K562 (cell line): ENCODE measurements at regions not wholly inside any gene's neighbourhood (a gene's known extent, or its start where the extent isn't known, plus 50 kb on each side); places are given as distances from the start of the nearest gene placed in this dataset.

ENCODE experiments used
- ATAC-seq: fragments of 200-7000 bp; cut with Tn5 transposase; 3 replicates; pipeline ENCODE4 v1.9.1; 2020; ENCODE audit warnings: moderate library complexity
- BruUV-seq: library from RNA; stranded (reverse); fragments of 400-500 nt; replicated peaks from 2 replicates; lab custom pipeline; 2021; lab: Mats Ljungman, UMichigan
- CTCF ChIA-PET: fragments of 300-600 bp; formaldehyde crosslinking; extraction: SDS; loops from one replicate; lab custom pipeline; 2021; ENCODE audit warnings: low intra/inter-chr PET ratio; lab: Yijun Ruan, JAX
- POLR2A ChIA-PET: fragments of 300-600, 350-650 bp; sonication (Branson Sonifier 250); formaldehyde crosslinking; extraction: SDS; loops from one replicate; lab custom pipeline; 2021; ENCODE audit warnings: antibody characterized with exemption, inconsistent platforms; lab: Yijun Ruan, JAX
- DNase-seq, 4 experiments: peaks; one replicate each; pipeline versions ENCODE4 v3.0.0 to v3.0.0-alpha.2; 2011 to 2018; ENCODE audit warnings: low spot score in 3 of 4, mixed read lengths in 3 of 4; ENCODE audit errors: extremely low read depth in 1 of 4
- FAIRE-seq: peaks from 2 replicates; lab custom pipeline; 2011; peaks lifted over from hg19 to GRCh38; lab: Jason Lieb, UNC
- H2AFZ ChIP-seq: 2 replicates; pipeline ENCODE4 v1.6.0; 2011; ENCODE audit warnings: low read depth, low read length, control low read depth, inconsistent platforms
- H3K27ac ChIP-seq: fragments of 200-600 bp; 3 replicates; pipeline ENCODE4 v1.8.0; 2011; ENCODE audit warnings: low read depth, mild to moderate bottlenecking, control low read depth, inconsistent platforms, low read length, moderate library complexity, mixed read lengths; ENCODE audit errors: extremely low read depth
- H3K27me3 ChIP-seq, 2 experiments: fragments of 300-600 bp in 1 of 2; 2 replicates in 1 of 2; 3 replicates in 1 of 2; pipeline versions ENCODE4 v1.6.0 to v1.8.0; 2011; ENCODE audit warnings: inconsistent platforms in 2 of 2, low read length in 2 of 2, mild to moderate bottlenecking in 1 of 2, mixed read lengths in 1 of 2, moderate library complexity in 1 of 2; ENCODE audit not compliant: control insufficient read depth in 2 of 2, insufficient read depth in 2 of 2
- H3K36me3 ChIP-seq: fragments of 300-600 bp; 3 replicates; pipeline ENCODE4 v1.8.0; 2011; ENCODE audit warnings: mild to moderate bottlenecking, low read length, inconsistent platforms; ENCODE audit not compliant: control insufficient read depth, insufficient read depth
- H3K4me1 ChIP-seq, 2 experiments: fragments of 200-600 bp in 1 of 2; replicated peaks in 1 of 2; 2 replicates in 1 of 2; 3 replicates in 1 of 2; pipeline versions ENCODE4 v1.5.1 to v1.8.0; 2011; ENCODE audit warnings: inconsistent platforms in 2 of 2, low read length in 2 of 2, mild to moderate bottlenecking in 1 of 2, mixed read lengths in 1 of 2, moderate library complexity in 1 of 2; ENCODE audit not compliant: control insufficient read depth in 2 of 2, insufficient read depth in 2 of 2
- H3K4me2 ChIP-seq: 2 replicates; pipeline ENCODE4 v1.6.1; 2011; ENCODE audit warnings: low read length, control low read depth, inconsistent platforms, mixed read lengths; ENCODE audit not compliant: insufficient read depth
- H3K4me3 ChIP-seq: fragments of 200-600 bp; sonication (generic), shearing (Covaris generic); 2 replicates; pipeline ENCODE4 v1.5.1; 2016; ENCODE audit warnings: control low read depth, inconsistent platforms
- H3K79me2 ChIP-seq: fragments of 200-600 bp; 3 replicates; pipeline ENCODE4 v1.8.0; 2011; ENCODE audit warnings: low read length, inconsistent platforms; ENCODE audit not compliant: control insufficient read depth, insufficient read depth
- H3K9ac ChIP-seq, 2 experiments: 2 replicates each; pipeline versions ENCODE4 v1.6.0 to v1.6.1; 2011; ENCODE audit warnings: low read depth in 2 of 2, low read length in 2 of 2, control low read depth in 1 of 2, inconsistent platforms in 1 of 2, mild to moderate bottlenecking in 1 of 2, mixed read lengths in 1 of 2; ENCODE audit not compliant: insufficient read depth in 1 of 2
- H3K9me1 ChIP-seq: one replicate; pipeline ENCODE4 v1.6.0; 2011; ENCODE audit warnings: inconsistent platforms, mild to moderate bottlenecking, low read length, moderate library complexity; ENCODE audit not compliant: control insufficient read depth, insufficient read depth
- H3K9me3 ChIP-seq: replicated peaks from 2 replicates; pipeline ENCODE4 v1.5.1; 2011; ENCODE audit warnings: low read depth, low read length, inconsistent platforms; ENCODE audit not compliant: control insufficient read depth, insufficient read depth
- H4K20me1 ChIP-seq: replicated peaks from 2 replicates; pipeline ENCODE4 v1.6.1; 2011; ENCODE audit warnings: low read length, inconsistent platforms, mixed read lengths; ENCODE audit not compliant: control insufficient read depth, insufficient read depth
- BDP1 ChIP-seq: IDR thresholded peaks from 3 replicates; pipeline ENCODE4 v1.6.1; 2011; ENCODE audit not compliant: insufficient read length, insufficient read depth
- CEBPG ChIP-seq, 3 experiments: fragments of 200-800 bp in 1 of 3; sonication (Bioruptor generic) in 1 of 3; sonication (generic) in 1 of 3; formaldehyde crosslinking in 1 of 3; IDR thresholded peaks in 2 of 3; conservative IDR thresholded peaks in 1 of 3; 2 replicates each; pipeline versions ENCODE4 v1.6.1 to v1.8.0; 2016 to 2022; ENCODE audit warnings: missing compliant biosample characterization in 2 of 3, missing genetic modification characterization in 2 of 3, mild to moderate bottlenecking in 1 of 3, missing genetic modification reagents in 1 of 3
- ELK1 ChIP-seq: sonication (generic); formaldehyde crosslinking; IDR thresholded peaks from 2 replicates; pipeline ENCODE4 v1.8.1; 2022; ENCODE audit warnings: missing genetic modification reagents
- KDM5B ChIP-seq: fragments of 200-600 bp; sonication (generic); IDR thresholded peaks from 2 replicates; pipeline ENCODE4 v1.6.1; 2012; ENCODE audit warnings: low read depth, mild to moderate bottlenecking, moderate library complexity, low read length, control low read depth, inconsistent platforms; ENCODE audit not compliant: insufficient replicate concordance
- NR1H2 ChIP-seq: sonication (generic); formaldehyde crosslinking; IDR thresholded peaks from 2 replicates; pipeline ENCODE4 v1.4.0; 2020; ENCODE audit warnings: mild to moderate bottlenecking, missing genetic modification reagents
- RNF219 ChIP-seq: fragments of 250-450 bp; sonication (Bioruptor Pico); IDR thresholded peaks from 2 replicates; pipeline ENCODE4 v1.5.0; 2022; ENCODE audit warnings: mild to moderate bottlenecking
- RUNX1 ChIP-seq: sonication (generic); IDR thresholded peaks from 2 replicates; pipeline ENCODE4 v1.6.1; 2016; ENCODE audit warnings: antibody characterized with exemption, low read depth
- TAF9B ChIP-seq: fragments of 450-650 bp; IDR thresholded peaks from 2 replicates; pipeline ENCODE4 v1.6.1; 2018; ENCODE audit warnings: mild to moderate bottlenecking; ENCODE audit not compliant: partially characterized antibody
- ZNF224 ChIP-seq: sonication (generic); formaldehyde crosslinking; IDR thresholded peaks from 2 replicates; pipeline ENCODE4 v1.8.0; 2022; ENCODE audit warnings: mild to moderate bottlenecking, missing genetic modification reagents
- ZNF512 ChIP-seq: IDR thresholded peaks from 2 replicates; pipeline ENCODE4 v1.6.1; 2016; ENCODE audit warnings: missing genetic modification characterization, missing compliant biosample characterization
- ZNF778 ChIP-seq: fragments of 450-650 bp; formaldehyde crosslinking; IDR thresholded peaks from 2 replicates; pipeline ENCODE4 v1.4.0; 2020; ENCODE audit warnings: mild to moderate bottlenecking, moderate library complexity
- ZSCAN29 ChIP-seq: fragments of 450-650 bp; IDR thresholded peaks from 2 replicates; pipeline ENCODE4 v1.6.1; 2017
- WGBS: fragments of 100-300 bp; shearing (Covaris generic); methylation state at CpG from one replicate; pipeline ENCODE4 v1.1.6; 2016; ENCODE audit warnings: low coverage, mixed read lengths; ENCODE audit not compliant: insufficient coverage; ENCODE audit errors: missing lambda C conversion rate; 5-methylcytosine and 5-hydroxymethylcytosine counted together
- in situ Hi-C: fragments of 300-500 bp; cut with MboI; formaldehyde crosslinking; loops from 4 replicates; pipeline ENCODE4 v1.15.0; 2018; ENCODE audit warnings: inconsistent platforms, mixed read lengths
- intact Hi-C: fragments of 100-400 bp; cut with micrococcal nuclease; formaldehyde crosslinking; loops from 2 replicates; pipeline ENCODE4 v1.14.2; 2022

GRCh38 chr2:120787111-120787821, 51.6 kb downstream of the GLI2 start:
- TF ChIP-seq ZNF778 = no peak
- TF ChIP-seq ELK1 (CRISPR knock-in tag) = no peak
- no peak for TF ChIP-seq TAF9B
- no peak for TF ChIP-seq ZNF512
- no peak for TF ChIP-seq ZNF224
- TF ChIP-seq RUNX1 = no peak
- no peak for TF ChIP-seq CEBPG (CRISPR knock-in tag; IDR thresholded peaks at IDR 0.05)
- no peak for TF ChIP-seq CEBPG (tag; conservative IDR thresholded peaks at IDR 0.05 in 1 of 2, IDR thresholded peaks at IDR 0.05 in 1 of 2)
- TF ChIP-seq RNF219 = no peak
- no peak for TF ChIP-seq BDP1
- no peak for TF ChIP-seq ZSCAN29
- TF ChIP-seq KDM5B = no peak
- no peak for TF ChIP-seq NR1H2 (CRISPR knock-in tag)
- TF ChIP-seq, all 486 proteins: peak for 0

More at GRCh38 chr2:120787111-120787821, 51.6 kb downstream of the GLI2 start:
- POLR2A ChIA-PET = no interaction called here
- H2AFZ ChIP-seq = no peak overlapping the region
- no peak for DNase-seq
- H3K9me3 ChIP-seq = no peaks in the 10 kb centered on the region
- H4K20me1 ChIP-seq = peaks cover 14% of the 10 kb centered on the region; the same call in 1 of the 2 replicates
- no peak for FAIRE-seq
- no peak for ATAC-seq
- intact Hi-C loops (no loop called here), in situ Hi-C loops (no loop called here)
- H3K79me2 ChIP-seq = no peaks in the 10 kb centered on the region
- no peaks in the 10 kb centered on the region for H3K9me1 ChIP-seq
- no peak overlapping the region for H3K4me2 ChIP-seq
- no TSS peak for BruUV-seq
- peaks cover 15 to 70% of the 10 kb centered on the region in 2 experiments; a peak in 4 of 5 replicates for H3K27me3 ChIP-seq
- H3K4me3 ChIP-seq = no peak overlapping the region
- no peak overlapping the region for H3K27ac ChIP-seq
- H3K4me1 ChIP-seq = no peaks in the 10 kb centered on the region; a peak in 1 of 5 replicates
- CTCF ChIA-PET = no interaction called here
- no peak overlapping the region for H3K9ac ChIP-seq
- 3% methylated on average over 15 of the region's 15 CpGs for WGBS
- no peaks in the 10 kb centered on the region for H3K36me3 ChIP-seq
